ENCODE measurements at regions not wholly inside any gene's neighbourhood (a gene's known extent, or its start where the extent isn't known, plus 50 kb on each side); places are given as distances from the start of the nearest gene placed in this dataset.

DNA sequence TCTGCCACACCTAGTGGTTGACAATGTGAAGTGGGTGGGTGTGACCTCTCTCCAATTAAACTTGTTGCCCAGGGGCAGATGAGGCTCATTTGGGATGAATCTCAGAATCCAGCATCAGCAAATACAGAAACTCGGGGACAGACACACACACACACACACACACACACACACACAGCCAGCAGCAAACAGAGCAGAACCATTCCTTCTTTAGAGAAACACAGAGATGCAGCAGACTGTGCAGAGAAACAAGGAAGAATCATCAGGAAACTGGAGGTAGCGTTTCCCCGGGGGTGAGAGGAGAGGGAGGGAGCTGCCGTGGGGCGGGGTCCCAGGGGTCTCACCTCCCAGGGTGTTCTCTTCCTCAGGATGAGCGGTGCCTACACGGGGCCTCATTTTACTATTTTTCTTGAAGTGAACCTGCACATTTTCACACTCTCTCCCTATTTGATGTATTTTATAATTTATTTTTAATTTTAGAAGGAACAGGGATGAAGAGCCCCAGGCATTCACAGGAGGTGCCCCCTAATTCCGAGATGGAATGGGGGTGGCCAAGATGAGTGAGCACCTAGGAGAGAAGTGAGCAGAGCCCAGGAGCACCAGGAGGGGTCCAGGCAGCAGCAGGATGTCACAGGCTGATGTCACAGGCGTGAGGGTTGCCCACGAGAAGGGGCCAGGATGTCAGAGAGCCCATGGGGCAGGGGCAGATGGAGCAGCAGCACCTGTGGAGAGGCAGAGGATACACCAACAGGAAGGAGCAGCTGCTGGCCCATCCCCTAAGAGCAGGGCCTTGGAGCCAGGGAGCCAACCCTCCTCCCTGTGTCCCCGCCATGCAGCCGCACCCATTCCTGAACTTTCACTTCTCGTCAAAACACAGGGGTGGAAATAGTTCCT is 85.3 kb upstream of the PPP2R2D start:
- H2BK5ac ChIP-seq (ENCODE audit: low read length), result no peak overlapping the region
- H2BK120ac ChIP-seq (ENCODE audit: low read depth, low read length), result no peak overlapping the region
- H4K8ac ChIP-seq (ENCODE audit: low read depth, low read length), result no peak overlapping the region
- no peak overlapping the region for H3K23ac ChIP-seq (ENCODE audit: low read length)
- H3K18ac ChIP-seq (ENCODE audit: low read length), result no peak overlapping the region
- H3K4me1 ChIP-seq (ENCODE audit: control insufficient read depth, low read depth, low read length), result no peaks in the 10 kb centered on the region
- no peaks in the 10 kb centered on the region for H3K79me1 ChIP-seq (ENCODE audit: low read length)
- H3K36me3 ChIP-seq (ENCODE audit: control insufficient read depth, insufficient read depth, low read length), result no peaks in the 10 kb centered on the region
- no peak overlapping the region for H3K56ac ChIP-seq (ENCODE audit: low read length)
- H3K79me2 ChIP-seq (ENCODE audit: control insufficient read depth, insufficient read depth, low read length), result no peaks in the 10 kb centered on the region
- no peak overlapping the region for H3K27ac ChIP-seq (ENCODE audit: low read depth, low read length)
- no peak overlapping the region for H2BK15ac ChIP-seq (replicated peaks; ENCODE audit: low read depth)
- no CpG with 5 or more reads among the region's 13 CpGs for WGBS (ENCODE audit: extremely low coverage, insufficient coverage, low lambda C conversion rate)
- H3K4me3 ChIP-seq (ENCODE audit: low read length), result no peak overlapping the region
- no peak overlapping the region for H3K9ac ChIP-seq (ENCODE audit: low read length)
- no peak for DNase-seq
- H2AK5ac ChIP-seq (ENCODE audit: low read length), result no peak overlapping the region
- H3K4me2 ChIP-seq (ENCODE audit: low read length), result no peak overlapping the region
- H3K4ac ChIP-seq (ENCODE audit: low read depth, low read length), result no peak overlapping the region
- no peak overlapping the region for H4K5ac ChIP-seq (ENCODE audit: low read length)
- no peaks in the 10 kb centered on the region for H3K27me3 ChIP-seq (ENCODE audit: insufficient read depth, low read length, poor library complexity)

DNA sequence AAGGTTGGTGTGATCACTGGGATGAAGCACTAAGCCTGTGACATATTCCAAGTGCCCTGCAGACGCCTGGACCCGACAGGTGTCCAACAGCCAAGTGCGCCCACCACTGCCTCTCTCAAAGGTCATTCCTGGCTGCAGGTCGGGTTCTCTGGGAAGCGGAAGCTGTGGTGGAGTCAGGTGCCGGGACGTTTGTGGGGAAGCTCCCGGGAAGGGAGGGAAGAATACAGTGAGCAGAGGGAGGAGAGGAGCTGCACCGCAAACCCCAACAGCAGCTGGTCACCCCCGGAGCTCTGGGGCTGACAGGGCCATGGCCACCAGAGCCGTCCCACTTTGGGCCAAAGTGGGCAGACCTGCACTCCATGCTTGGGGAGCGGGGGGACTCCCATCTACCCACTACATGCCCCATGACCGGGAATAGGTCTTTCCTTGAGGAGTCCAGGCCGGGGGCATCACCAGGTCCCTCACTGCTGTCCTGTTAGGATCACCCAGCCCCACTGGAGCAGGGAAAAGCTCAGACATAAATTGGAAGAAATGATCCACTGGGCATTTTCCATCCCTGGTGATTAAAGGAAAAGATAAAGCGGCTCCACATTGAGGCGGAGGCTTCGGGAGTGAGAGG is 84.5 kb upstream of the PPP2R2D start:
- Histone ChIP-seq H3K23ac (ENCODE audit: low read length) (no peak overlapping the region), H3K4me2 (ENCODE audit: low read length) (no peak overlapping the region), H3K27me3 (ENCODE audit: insufficient read depth, low read length, poor library complexity) (no peaks in the 10 kb centered on the region), H3K36me3 (ENCODE audit: control insufficient read depth, insufficient read depth, low read length) (no peaks in the 10 kb centered on the region), H3K79me2 (ENCODE audit: control insufficient read depth, insufficient read depth, low read length) (no peaks in the 10 kb centered on the region), H3K56ac (ENCODE audit: low read length) (no peak overlapping the region), H2BK15ac (replicated peaks; ENCODE audit: low read depth) (no peak overlapping the region), H3K9ac (ENCODE audit: low read length) (no peak overlapping the region), H3K27ac (ENCODE audit: low read depth, low read length) (no peak overlapping the region), H3K79me1 (ENCODE audit: low read length) (no peaks in the 10 kb centered on the region), H2BK5ac (ENCODE audit: low read length) (no peak overlapping the region), H4K8ac (ENCODE audit: low read depth, low read length) (no peak overlapping the region), H4K5ac (ENCODE audit: low read length) (no peak overlapping the region), H3K4me3 (ENCODE audit: low read length) (no peak overlapping the region), H3K18ac (ENCODE audit: low read length) (no peak overlapping the region), H3K4ac (ENCODE audit: low read depth, low read length) (no peak overlapping the region), H3K4me1 (ENCODE audit: control insufficient read depth, low read depth, low read length) (no peaks in the 10 kb centered on the region), H2BK120ac (ENCODE audit: low read depth, low read length) (no peak overlapping the region), H2AK5ac (ENCODE audit: low read length) (no peak overlapping the region)
- no CpG with 5 or more reads among the region's 17 CpGs for WGBS (ENCODE audit: extremely low coverage, insufficient coverage, low lambda C conversion rate)
- DNase-seq, result no peak

DNA sequence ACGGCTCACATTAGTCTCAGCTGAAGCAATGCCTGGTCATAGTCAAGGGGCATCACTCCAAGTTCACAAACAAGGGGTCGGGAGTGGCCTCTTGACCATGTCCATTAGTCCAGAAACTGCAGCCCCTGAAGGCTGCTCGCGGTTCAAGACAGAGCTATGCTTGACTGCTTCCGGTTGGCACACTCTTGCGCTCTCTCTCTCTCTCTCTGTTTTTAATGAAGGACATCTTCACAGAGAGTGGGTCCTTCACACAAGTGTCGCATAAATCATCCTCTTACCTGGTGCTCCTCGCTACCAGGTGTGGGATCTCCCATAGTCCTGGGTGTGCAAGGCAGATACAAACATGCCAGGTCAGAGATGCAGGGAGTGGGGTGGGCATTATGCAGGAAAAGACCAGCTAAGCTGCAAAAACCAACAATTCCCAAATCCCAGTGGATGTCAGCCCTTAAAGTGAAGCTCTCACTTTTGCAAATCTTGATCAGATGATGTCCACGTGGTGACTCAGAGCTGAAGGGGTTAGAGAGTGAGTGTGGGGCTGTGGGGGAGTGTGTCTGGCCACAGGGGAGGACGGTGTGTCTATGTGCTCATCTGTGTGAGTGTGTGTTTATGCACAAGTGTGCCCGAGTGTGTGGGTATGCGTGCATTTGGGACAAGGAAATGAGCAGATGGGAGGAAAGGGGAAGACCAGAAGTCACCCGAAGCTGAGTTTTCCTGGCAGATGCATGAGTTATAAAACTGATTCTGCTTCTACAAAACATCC is 83.7 kb upstream of the PPP2R2D start:
- Histone ChIP-seq H4K5ac (ENCODE audit: low read length) (no peak overlapping the region), H2BK15ac (replicated peaks; ENCODE audit: low read depth) (no peak overlapping the region), H3K4me3 (ENCODE audit: low read length) (no peak overlapping the region), H2AK5ac (ENCODE audit: low read length) (no peak overlapping the region), H2BK120ac (ENCODE audit: low read depth, low read length) (no peak overlapping the region), H3K36me3 (ENCODE audit: control insufficient read depth, insufficient read depth, low read length) (no peaks in the 10 kb centered on the region), H3K79me1 (ENCODE audit: low read length) (no peaks in the 10 kb centered on the region), H4K8ac (ENCODE audit: low read depth, low read length) (no peak overlapping the region), H3K27ac (ENCODE audit: low read depth, low read length) (no peak overlapping the region), H3K18ac (ENCODE audit: low read length) (no peak overlapping the region), H3K27me3 (ENCODE audit: insufficient read depth, low read length, poor library complexity) (no peaks in the 10 kb centered on the region), H3K4me1 (ENCODE audit: control insufficient read depth, low read depth, low read length) (no peaks in the 10 kb centered on the region), H3K4ac (ENCODE audit: low read depth, low read length) (no peak overlapping the region), H3K9ac (ENCODE audit: low read length) (no peak overlapping the region), H3K23ac (ENCODE audit: low read length) (no peak overlapping the region), H3K79me2 (ENCODE audit: control insufficient read depth, insufficient read depth, low read length) (no peaks in the 10 kb centered on the region), H3K56ac (ENCODE audit: low read length) (no peak overlapping the region), H3K4me2 (ENCODE audit: low read length) (no peak overlapping the region), H2BK5ac (ENCODE audit: low read length) (no peak overlapping the region)
- DNase-seq, result no peak
- no CpG with 5 or more reads among the region's 13 CpGs for WGBS (ENCODE audit: extremely low coverage, insufficient coverage, low lambda C conversion rate)

DNA sequence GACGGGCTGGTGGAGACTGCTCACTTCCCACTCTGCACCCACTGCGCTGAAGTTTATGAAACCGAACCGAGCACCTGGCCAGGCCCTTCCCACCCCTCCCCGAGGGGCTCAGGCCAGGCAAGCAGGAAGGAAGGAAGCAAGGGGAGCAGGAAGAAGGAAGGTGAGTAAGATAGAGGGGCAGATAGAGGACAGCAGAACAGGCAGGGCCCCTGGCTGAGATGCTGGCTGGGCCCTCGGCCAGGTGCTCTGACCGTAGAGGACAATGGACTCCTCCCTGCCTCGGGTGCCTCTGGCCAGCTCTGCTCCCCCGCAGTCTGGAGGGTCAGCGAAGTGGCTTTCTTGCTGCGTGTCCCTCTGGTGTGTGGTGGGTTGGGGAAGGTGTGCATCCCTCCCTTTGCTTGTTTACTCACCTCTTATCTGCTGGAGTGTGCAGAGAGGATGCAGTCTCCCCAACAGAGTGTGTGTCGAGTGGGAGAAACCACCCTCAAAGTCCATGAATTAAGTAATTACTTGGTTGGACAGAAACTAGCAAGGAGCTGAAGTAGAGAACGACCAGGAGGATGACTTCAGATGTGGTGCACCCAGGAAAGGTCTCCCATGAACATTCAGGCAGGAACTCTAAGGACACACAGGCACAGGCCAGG is 82.8 kb upstream of the PPP2R2D start:
- no peak overlapping the region for H3K56ac ChIP-seq (ENCODE audit: low read length)
- H3K27me3 ChIP-seq (ENCODE audit: insufficient read depth, low read length, poor library complexity), result no peaks in the 10 kb centered on the region
- H3K4me3 ChIP-seq (ENCODE audit: low read length), result no peak overlapping the region
- H2BK120ac ChIP-seq (ENCODE audit: low read depth, low read length), result no peak overlapping the region
- H3K4me1 ChIP-seq (ENCODE audit: control insufficient read depth, low read depth, low read length), result no peaks in the 10 kb centered on the region
- H4K8ac ChIP-seq (ENCODE audit: low read depth, low read length), result no peak overlapping the region
- H3K79me2 ChIP-seq (ENCODE audit: control insufficient read depth, insufficient read depth, low read length), result no peaks in the 10 kb centered on the region
- H2AK5ac ChIP-seq (ENCODE audit: low read length), result no peak overlapping the region
- no peak overlapping the region for H3K27ac ChIP-seq (ENCODE audit: low read depth, low read length)
- no peaks in the 10 kb centered on the region for H3K79me1 ChIP-seq (ENCODE audit: low read length)
- no peak overlapping the region for H2BK5ac ChIP-seq (ENCODE audit: low read length)
- no peak overlapping the region for H3K18ac ChIP-seq (ENCODE audit: low read length)
- H2BK15ac ChIP-seq (replicated peaks; ENCODE audit: low read depth), result no peak overlapping the region
- no peak overlapping the region for H3K9ac ChIP-seq (ENCODE audit: low read length)
- no peak for DNase-seq
- H3K4ac ChIP-seq (ENCODE audit: low read depth, low read length), result no peak overlapping the region
- no peaks in the 10 kb centered on the region for H3K36me3 ChIP-seq (ENCODE audit: control insufficient read depth, insufficient read depth, low read length)
- no peak overlapping the region for H3K23ac ChIP-seq (ENCODE audit: low read length)
- WGBS (ENCODE audit: extremely low coverage, insufficient coverage, low lambda C conversion rate), result no CpG with 5 or more reads among the region's 13 CpGs
- H4K5ac ChIP-seq (ENCODE audit: low read length), result no peak overlapping the region
- no peak overlapping the region for H3K4me2 ChIP-seq (ENCODE audit: low read length)

DNA sequence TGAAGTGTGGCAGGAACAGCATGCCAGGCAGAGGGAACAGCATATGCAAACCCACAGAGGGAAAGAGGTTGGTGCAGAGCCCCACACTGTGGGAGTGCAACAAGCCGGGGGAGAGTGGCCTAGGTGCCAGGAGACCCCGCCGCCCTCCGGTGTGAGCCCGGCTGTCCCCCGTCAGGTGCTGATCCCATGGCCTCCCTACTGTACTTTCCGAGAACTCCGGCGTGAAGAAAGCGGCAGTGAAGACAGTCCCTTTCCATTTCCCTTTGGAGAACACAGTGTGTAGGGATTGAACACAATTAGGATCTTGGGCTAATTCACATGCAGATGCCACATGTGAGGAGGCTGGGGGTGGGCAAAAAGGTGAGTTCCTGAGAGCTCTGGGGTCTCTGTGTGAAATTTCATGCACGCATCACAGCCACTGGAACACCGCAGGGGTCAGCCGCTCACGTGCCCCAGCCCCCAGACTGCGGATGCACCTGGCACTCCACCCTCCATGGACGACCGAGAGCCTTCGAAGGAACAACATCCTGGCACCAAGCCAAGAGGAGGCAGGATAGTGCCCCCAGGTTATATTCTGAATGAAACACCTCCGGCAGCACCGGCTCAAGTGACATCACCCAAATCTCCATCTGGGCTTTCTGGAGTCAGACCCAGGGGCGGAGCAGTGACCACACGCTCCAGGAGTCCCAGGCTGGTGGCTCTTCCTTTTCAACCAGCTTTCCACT is 82.1 kb upstream of the PPP2R2D start:
- Histone ChIP-seq H4K5ac (ENCODE audit: low read length) (no peak overlapping the region), H3K56ac (ENCODE audit: low read length) (no peak overlapping the region), H2BK120ac (ENCODE audit: low read depth, low read length) (no peak overlapping the region), H3K36me3 (ENCODE audit: control insufficient read depth, insufficient read depth, low read length) (no peaks in the 10 kb centered on the region), H2BK15ac (replicated peaks; ENCODE audit: low read depth) (no peak overlapping the region), H4K8ac (ENCODE audit: low read depth, low read length) (no peak overlapping the region), H3K79me2 (ENCODE audit: control insufficient read depth, insufficient read depth, low read length) (no peaks in the 10 kb centered on the region), H3K23ac (ENCODE audit: low read length) (no peak overlapping the region), H3K79me1 (ENCODE audit: low read length) (no peaks in the 10 kb centered on the region), H2AK5ac (ENCODE audit: low read length) (no peak overlapping the region), H3K4me1 (ENCODE audit: control insufficient read depth, low read depth, low read length) (no peaks in the 10 kb centered on the region), H3K27me3 (ENCODE audit: insufficient read depth, low read length, poor library complexity) (no peaks in the 10 kb centered on the region), H3K4me3 (ENCODE audit: low read length) (no peak overlapping the region), H2BK5ac (ENCODE audit: low read length) (no peak overlapping the region), H3K27ac (ENCODE audit: low read depth, low read length) (no peak overlapping the region), H3K4ac (ENCODE audit: low read depth, low read length) (no peak overlapping the region), H3K4me2 (ENCODE audit: low read length) (no peak overlapping the region), H3K18ac (ENCODE audit: low read length) (no peak overlapping the region), H3K9ac (ENCODE audit: low read length) (no peak overlapping the region)
- WGBS (ENCODE audit: extremely low coverage, insufficient coverage, low lambda C conversion rate), result no CpG with 5 or more reads among the region's 22 CpGs
- no peak for DNase-seq
